Tongue (tissue), 1 donor: ENCODE measurements at regions not wholly inside any gene's neighbourhood (a gene's known extent, or its start where the extent isn't known, plus 50 kb on each side); places are given as distances from the start of the nearest gene placed in this dataset.

Experiments used
- DNase-seq: peaks from one replicate; pipeline ENCODE4 v3.0.0-alpha.2; 2015

DNA sequence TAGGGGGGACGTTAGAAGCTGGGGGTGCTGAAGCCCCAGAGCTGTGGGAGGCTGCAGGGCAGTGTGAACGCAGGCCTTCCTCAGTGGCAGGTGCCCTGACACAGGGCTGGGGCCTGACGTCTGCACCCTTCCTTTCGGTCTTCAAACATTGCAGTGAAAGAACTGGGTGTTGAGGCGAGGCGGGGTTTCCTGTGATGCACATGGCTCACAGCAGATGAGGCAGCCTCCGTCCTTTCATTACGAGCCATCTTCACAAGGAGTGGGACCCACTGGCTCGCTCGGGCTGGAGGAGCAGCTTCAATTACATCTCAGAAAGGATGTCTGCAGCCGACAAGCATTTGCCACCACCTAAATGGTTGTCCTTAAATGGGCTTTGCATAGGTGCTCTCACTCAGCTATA lies 180.3 kb upstream of the SHH start:
- DNase-seq, result no peak

DNA sequence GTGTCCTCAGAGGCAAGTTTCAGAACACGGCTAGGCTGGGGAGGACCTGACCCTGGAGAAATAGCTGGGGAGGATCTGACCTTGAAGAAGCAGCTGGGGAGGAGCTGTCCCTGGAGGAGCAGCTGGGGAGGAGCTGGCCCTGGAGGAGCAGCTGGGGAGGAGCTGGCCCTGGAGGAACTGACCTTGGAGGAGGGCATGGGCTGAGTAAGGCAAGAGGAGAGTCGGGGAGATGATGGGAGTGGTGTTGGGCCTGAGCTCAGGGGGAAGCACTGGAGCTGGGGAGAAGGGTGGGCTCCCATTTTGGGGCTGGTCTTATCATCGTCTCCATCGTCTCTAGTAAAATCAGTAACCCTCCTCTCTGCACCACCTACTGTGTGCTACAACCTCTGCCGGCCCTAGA lies 179.8 kb upstream of the SHH start:
- DNase-seq, result no peak

DNA sequence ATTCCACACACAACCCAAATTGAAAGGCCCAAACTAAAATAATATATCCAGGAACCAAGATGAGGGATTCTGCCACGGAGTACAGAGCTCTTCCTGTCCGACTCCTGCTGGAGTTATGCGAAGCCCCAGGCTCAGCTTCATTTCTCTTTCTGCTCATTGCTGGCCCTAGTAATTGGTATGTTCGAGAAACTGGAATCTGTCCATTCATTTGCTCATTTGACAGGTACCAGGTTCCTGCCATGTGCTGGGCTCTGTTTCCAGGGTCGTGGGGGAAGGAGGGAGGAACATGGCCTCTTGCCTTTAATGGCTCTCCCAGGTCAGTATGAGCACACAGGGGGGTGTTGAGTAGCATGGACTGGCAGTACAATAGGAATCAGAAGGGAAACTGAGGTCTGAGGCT lies 179.2 kb upstream of the SHH start:
- DNase-seq, result no peak

DNA sequence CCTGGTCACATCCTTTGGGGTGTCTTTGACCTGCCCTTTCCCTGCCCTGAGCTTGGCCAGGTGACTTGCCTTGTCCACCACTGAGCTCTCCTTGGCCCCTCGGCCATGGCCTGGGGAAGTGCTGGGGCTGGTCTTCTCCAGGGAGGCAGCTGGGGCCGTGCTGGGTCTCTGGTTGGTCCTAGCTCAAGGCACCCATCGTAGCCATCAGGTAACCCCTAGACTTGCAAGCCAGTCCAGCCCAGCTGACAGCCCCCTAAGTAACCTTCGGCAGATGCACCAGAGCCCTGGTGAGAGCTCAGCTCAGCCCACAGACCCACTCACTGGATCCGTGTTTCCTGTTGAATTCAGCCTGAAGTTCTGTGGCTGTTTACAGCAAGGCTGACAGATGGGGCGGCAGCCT lies 176.2 kb upstream of the SHH start:
- DNase-seq, result no peak

DNA sequence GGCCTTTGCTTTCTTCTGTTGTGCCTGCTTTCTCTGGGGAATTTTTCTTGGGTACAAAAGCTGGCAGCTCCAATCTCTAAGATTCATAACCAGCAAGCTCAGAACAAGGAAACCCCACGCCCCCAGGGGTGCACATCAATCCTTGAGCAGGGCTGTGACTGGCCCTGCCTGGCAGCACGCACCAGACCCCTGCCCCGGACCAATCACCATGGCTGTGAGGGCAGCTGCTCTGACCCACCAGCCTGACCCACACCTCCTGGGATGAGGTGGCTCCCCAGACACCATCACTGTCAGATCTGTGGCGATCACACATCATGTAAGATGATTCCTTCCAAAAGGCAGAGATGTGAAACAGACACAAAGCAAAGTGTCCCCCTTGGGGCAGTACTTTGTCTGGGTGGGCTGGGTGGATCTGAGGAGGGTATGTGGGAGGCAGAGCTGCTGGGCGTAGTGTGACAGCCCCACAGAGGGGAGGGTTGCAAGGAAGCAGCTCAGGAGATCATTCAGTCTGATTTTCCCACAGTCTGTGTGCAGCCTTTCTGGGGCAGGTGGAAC lies 175.5 kb upstream of the SHH start:
- DNase-seq, result no peak

DNA sequence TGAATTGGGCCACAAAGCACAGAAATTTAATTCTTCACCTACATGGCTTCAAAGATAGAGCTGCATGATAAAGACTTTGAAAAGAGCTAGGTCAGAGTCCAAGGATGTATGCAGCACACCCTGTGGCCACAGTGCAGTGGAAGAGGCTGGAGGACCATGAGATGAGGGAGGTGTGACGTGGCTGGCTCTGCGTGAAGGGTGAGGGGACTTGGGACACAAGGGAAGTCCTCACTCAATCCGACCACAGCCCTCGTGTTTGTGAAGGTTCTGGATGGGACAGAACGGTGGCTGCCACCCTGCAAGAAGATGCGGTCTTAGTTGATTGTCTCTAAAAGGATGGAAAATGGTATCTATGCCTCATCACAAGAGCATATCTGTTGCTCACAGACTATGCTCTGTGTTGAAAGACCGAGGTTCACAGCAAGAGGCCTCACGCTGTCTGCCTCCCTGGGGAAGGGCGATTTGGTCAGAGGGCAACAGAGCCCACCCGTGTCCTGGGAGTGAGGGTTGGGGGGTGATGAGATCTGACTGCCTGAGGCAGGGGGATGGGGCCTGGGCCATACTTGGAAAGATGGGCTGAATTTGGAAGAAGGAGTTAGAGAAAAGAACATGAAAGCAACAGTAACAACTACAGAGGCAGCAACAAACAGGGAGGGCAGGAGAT lies 174.4 kb upstream of the SHH start:
- DNase-seq, result no peak

DNA sequence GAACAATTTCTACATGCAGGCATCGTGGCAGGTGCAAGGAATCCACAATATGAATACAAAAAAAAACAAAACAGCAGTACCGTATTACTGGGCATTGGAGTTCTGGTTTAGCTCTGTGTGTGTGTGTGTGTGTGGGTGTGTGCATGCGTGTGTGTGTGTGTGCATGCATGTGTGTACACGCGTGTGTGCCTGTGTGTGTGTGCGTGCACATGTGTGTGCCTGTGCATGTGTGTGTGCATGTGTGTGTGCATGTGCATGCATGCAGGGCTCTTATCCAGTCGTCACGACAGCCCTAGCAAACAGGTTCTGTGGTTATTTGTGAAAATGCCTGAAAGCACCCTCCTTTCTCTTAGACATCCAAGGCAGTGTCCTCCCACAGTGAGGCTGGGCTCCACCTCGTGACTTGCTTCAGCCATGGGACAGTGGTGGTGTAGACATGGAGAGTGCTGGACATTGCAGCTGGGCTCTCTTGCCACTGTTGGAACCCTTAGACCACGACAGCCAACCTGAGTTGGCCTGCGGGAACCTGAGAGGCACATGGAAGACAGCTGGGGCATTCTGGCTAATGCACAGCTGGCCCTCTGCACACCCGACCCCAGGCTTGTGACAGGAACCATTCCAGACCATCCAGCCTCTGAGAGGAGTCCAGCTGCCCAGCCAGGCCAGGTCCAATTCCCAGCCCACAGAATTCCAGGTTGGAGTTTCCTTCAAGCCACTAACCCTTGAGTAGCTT lies 173.4 kb upstream of the SHH start:
- no peak for DNase-seq

DNA sequence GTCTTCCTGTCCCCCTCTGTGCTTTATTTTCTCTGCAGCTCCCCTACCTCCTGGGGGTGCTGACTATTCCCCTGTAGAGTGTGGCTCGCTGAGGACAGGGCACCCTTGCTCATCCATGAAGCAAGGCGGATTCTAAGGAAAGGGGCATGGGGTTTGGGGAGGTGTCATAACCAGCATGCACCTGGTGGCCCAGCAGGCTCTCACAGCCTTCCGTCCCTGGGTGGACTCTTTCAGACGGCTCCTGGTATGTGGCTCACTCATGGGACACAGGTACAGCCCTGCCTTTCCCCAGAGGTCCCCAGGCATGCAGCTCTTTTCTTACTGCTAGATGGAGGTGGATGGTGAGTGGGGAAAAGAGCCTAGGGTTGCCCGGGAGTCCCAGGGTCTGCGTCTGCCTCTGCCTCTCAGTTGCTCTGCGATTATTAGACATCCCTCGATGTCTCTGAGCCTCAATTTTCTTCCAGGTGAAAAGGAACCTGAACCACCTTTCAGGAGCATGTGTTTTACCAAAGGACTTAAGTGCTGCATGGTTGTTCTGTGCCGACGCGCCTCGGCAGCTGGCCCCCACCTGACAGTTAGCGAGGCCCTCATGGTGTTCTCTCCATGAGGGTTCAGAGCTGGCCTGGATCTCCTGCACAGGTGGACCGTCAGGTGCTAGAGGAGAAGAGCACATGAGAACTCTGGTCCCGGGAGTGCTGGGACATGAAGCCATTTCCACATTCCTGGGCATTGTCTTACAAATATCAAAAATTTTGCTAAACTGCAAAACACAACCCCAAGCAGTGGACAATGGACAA lies 172.5 kb upstream of the SHH start:
- no peak for DNase-seq

DNA sequence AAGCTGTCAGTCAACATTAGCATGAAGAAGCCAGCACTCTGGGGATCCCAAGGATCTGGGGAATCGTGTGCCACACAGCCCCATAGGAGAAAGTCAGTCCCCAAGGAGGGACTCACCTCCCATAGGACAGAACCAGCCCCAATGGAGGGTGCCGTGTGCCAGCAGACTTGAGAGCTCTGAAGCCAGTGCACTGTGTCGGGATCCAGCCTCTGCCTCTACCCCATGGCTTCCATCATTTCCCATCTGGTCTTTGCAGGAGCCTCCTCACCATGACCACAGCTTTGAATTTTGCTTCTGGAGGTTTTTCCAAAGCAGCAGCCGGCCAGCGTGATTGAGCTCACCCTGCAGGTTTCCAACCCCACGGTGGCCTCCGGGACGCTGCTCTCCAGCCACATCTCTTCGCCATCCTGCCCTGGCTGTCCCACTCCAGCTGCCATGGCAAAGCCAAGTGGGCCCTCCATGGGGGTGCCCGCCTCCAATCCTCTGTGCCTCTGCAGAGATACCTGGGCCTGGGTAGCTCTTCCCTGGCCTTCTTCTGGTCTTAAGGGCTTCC lies 171.8 kb upstream of the SHH start:
- DNase-seq, result no peak

DNA sequence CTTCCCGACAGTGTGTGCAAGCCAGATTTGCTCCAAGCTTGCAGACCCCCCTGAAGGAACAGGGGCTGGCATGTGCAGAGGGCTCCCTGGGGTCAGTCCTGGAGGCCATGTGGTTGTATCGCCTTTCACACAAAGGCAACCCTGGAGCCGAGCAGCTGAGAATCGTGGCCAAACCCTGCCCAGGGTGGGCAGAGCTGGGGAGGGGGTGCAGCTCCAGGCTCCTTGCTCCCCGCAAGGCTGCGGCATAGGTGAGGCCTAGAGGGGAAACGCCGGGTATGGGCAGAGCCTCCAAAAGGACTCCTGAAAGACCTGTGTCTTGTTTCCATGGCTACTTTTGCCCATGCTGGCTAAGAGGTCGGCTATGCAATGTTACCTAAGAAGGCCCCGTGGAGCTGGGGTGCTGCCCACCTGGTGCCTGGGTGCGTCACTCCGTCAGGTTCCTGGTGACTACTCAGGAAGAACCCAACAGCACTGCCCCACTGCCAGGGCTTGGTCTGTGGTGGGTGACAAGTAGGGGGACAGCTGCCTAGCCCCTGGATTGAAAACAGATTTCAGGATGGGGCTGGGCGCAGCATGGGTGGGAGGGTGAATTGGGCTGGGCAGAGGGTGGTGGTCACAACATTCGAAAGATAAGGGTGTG lies 171.0 kb upstream of the SHH start:
- DNase-seq, result no peak

DNA sequence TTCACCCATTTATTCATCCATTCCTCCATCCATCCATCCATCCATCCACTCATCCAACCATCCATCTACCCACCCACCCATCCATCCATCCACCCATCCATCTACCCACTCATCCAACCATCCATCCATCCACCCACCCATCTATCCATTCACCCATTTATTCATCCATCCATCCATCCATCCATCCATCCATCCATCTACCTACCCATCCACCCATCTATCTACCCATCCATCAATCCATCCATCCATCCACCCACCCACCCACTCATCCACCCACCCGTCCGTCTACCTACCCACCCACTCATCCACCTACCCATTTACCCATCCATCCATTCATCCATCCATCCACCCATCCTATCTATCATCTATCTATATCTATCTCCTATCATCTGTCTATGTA lies 169.4 kb upstream of the SHH start:
- no peak for DNase-seq

DNA sequence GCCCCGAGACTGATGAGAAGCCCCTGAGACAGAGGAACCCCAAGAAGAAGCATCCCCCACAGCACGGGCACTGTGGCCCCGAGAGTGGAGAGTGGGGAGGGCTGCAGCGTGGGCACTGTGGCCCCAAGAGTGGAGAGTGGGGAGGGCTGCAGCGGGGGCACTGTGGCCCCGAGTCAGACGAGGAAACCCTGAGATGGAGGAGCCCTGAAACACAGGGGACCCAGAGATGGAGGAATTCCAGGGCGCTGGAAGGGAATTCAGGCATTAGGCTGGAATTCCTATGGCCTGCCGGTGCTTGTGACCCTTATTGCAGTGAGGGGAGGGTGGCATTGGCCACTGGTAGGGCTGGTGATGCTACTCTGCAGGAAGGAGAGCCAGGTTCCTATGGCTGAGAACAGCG lies 168.6 kb upstream of the SHH start:
- DNase-seq, result no peak

DNA sequence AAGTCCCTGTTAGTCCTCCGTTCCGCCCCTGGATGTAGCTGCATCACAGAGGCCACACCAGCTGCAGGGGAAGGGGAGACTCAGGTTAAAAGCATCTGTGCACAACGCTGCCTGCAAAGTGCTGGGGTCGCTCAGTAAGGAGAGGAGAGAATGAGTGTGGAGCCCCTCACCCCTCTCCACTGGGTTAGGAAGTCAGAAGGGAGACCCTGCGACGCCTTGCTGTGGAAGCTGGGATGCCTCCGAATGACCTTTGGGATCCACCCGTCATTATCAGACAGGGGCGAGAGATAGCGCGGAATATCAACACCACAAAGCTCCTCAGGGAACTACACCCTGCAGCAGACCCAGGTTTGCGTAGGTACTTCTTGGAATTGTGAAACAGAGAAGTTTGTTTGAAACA lies 167.7 kb upstream of the SHH start:
- DNase-seq, result no peak

DNA sequence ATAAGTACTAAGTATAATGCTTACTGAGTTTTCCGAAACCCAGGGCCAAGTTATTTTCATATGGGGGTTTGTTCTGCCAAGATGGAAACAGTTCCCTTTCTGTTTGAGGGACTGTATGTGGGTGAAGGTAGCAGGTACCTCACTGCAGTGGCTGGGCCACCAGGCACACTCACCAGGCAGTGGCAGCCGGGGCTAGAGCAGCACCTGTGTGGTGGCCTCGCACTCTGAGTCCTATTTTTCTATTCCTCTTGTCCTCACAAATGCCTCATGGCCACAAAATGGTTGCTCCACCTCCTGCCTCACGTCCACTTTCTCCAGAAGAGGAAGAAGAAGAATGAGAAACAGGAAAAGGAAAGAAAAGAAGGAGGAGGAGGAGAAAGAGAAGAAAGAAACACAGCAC lies 167.3 kb upstream of the SHH start:
- DNase-seq, result no peak

DNA sequence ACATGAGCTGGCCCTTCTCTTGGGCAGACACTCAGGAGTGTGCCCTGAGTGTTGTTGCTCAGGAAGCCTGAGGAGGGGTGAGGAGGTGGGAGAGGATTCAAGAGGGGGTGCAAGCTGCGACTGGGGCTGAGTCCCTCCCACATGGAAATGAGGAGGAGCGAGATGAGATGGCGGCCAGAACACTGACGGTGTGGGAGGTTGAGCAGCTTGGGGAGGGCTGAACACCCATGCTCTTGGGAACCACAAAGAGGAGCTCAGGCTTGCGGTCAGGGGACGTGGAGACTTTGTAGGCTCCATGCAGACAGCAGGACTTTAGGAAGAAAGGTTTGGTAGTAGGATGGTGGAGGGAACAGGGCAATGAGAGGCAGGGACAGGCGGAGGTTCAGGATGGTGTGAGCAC lies 163.2 kb upstream of the SHH start:
- DNase-seq, result no peak

DNA sequence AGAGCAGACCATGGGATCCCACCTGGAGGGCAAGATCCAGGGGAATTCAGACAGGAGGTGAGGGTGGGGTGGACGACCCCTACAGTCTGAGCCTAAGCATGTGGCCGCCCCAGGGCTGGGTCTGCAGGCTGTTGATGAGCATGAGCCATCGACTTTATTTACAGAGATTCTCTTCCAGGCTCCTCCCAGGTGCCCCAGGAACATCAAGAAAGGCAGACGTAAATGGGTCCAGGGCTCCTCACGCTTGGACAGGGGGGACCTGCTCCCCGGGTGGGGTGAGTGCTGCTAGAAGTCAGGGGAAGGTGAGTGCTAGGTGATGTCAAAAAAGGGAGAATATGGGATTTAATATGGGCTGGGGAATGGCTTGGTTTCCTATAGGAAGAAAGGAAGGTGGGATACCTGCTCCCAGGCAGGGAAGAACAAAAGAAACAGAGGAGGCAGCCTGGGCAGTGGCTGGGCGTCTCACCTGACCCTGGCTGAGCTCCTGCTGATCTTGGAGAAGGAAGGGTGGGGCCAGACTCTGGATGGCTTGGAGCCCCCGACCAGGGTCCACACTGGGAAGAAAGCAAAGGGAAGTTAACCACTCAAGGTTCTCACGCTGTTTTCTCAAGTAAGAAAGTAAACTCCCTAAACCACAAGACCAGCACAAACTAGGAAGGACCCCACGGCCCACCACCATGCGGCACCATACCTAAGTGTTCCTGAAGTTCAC lies 162.1 kb upstream of the SHH start:
- no peak for DNase-seq

DNA sequence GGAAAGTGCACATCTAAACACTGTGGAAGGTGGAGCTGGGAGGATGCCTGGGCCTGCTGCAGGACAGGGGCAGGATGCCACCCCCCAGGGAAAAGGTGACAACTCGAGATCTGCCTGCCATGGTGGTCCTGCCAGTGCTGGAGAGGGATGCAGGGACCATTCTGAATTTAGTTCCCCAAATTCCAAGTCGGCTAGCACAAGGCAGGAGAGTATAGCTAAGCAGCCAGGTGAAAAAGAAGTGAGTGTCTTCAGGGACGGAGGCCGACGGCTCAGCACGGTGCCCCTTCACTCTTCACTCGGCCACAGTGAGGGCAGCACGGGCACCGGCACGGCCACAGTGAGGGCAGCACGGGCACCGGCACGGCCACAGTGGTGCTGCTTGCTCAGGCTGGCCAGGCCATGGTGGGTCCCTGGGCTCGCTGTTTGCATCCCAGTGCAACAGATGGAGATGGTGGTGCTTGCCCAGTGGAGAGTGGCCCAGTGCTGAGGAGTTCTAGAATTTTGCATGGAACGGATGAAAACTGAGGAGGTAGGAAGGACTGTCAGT lies 161.3 kb upstream of the SHH start:
- no peak for DNase-seq

DNA sequence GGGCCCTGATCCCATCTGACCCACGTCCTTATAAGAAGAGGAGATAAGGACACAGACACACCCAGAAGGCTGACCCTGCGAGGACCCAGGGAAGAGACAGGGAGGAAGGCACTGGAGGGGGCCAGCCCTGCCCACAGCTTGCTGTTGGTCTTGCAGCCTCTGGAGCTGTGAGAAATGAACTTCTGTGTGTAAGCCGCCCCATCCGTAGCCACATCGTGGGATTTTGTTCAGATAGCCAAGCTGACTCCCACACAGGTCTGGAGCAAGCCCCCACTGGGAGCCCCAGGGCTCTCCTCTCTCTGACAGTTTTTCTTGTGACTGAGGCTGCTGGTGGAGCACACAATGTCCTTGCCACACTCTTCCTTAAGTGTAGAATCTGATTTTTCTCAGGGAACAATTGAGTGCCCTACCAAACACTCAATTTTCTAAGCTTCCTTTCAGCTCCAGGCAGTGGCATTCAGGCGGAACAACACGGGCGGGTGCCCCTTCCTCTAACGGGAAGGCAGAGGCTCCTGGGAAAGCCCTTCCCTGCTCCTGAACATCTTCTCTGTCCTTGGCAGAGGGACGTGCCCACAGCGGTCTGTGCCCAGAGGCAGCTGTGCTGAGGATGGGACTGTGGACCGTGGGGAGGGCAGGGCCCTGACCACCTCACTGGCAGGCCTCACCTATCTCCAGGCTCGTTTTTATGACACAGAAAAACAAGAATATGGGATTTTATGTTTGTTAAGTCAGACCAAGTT lies 160.6 kb upstream of the SHH start:
- no peak for DNase-seq

DNA sequence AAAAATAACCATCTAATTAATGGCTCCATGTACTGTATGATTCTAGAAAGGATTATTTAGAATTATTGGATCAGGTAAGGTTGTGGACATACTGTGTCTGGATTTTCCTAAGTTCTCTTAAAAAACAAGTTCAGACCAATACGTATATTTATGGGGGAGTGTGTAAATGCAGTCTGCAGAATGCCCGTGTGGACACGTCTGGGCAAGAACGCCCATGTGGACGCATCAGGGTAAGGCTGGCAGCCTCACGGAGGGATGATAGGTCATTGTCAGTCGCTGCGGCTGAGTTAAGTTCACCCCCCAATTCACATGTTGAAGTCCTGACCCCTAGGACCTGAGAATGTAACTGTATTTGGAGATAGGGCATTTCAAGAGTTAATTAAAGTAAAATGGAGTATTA lies 160.0 kb upstream of the SHH start:
- no peak for DNase-seq

DNA sequence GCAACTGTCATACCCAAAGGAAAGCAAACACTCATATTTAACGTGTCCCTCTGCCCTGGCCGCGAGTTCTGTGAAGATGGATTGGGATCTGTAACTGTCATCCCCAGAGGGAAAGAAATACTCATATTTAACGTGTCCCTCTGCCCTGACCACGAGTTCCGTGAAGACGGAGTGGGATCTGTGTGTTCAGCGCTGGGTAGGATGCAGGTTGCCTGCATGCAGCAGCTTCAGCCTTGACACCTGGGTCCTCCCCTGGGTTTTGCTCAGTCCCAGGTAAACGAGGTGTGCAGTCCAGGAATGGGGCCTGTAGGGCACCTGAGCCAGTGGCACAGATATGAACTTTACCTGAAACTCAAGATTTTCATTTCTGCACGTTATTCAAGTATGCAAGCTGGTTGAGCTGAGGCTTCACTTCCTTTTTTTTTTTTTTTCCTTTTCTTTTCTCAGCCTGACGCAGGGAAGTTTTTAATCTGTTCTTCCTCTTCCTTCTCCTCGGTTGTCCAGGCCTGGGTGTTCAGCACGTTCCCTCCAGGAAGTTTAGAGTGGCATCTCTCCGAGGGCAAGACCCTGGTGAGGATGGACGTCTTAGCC lies 159.0 kb upstream of the SHH start:
- no peak for DNase-seq
